ENCODE measurements at regions not wholly inside any gene's neighbourhood (a gene's known extent, or its start where the extent isn't known, plus 50 kb on each side); places are given as distances from the start of the nearest gene placed in this dataset.

- DNase-seq: no peak
These were observed 113.2 kb downstream of the SEC61B start for GRCh38 chr9:99335280-99335679.

GRCh38 chr9:99336005-99336404, 113.9 kb downstream of the SEC61B start:
- DNase-seq: no peak

- DNase-seq: no peak
These were observed 114.4 kb downstream of the SEC61B start for GRCh38 chr9:99336531-99336930.

- DNase-seq: no peak
These were observed 118.2 kb downstream of the SEC61B start for GRCh38 chr9:99340281-99340680.

GRCh38 chr9:99341686-99342085, 119.6 kb downstream of the SEC61B start:
- DNase-seq: no peak

- no peak for DNase-seq
These were observed 123.4 kb downstream of the SEC61B start for GRCh38 chr9:99345451-99345850.

GRCh38 chr9:99345942-99346341, 123.9 kb downstream of the SEC61B start:
- no peak for DNase-seq

GRCh38 chr9:99347568-99347967, 125.5 kb downstream of the SEC61B start:
- DNase-seq: no peak

- no peak for DNase-seq
These were observed 126.2 kb downstream of the SEC61B start for GRCh38 chr9:99348289-99348688.

- no peak for DNase-seq
These were observed 127.8 kb downstream of the SEC61B start for GRCh38 chr9:99349870-99350269.

GRCh38 chr9:99350461-99350860, 128.4 kb downstream of the SEC61B start:
- no peak for DNase-seq

- DNase-seq: no peak
These were observed 129.6 kb downstream of the SEC61B start for GRCh38 chr9:99351647-99352046.

GRCh38 chr9:99352826-99353225, 130.7 kb downstream of the SEC61B start:
- no peak for DNase-seq

GRCh38 chr9:99353408-99353807, 131.3 kb downstream of the SEC61B start:
- no peak for DNase-seq

- DNase-seq: no peak
These were observed 132.0 kb downstream of the SEC61B start for GRCh38 chr9:99354104-99354503.

GRCh38 chr9:99356512-99356971, 134.5 kb downstream of the SEC61B start:
- no peak for DNase-seq

GRCh38 chr9:99357575-99357974, 135.5 kb downstream of the SEC61B start:
- DNase-seq: no peak

GRCh38 chr9:99358668-99359067, 136.6 kb downstream of the SEC61B start:
- no peak for DNase-seq

- DNase-seq: no peak
These were observed 137.3 kb downstream of the SEC61B start for GRCh38 chr9:99359336-99359735.

GRCh38 chr9:99360026-99360425, 137.9 kb downstream of the SEC61B start:
- no peak for DNase-seq

GRCh38 chr9:99361817-99362216, 139.7 kb downstream of the SEC61B start:
- no peak for DNase-seq

- no peak for DNase-seq
These were observed 140.2 kb downstream of the SEC61B start for GRCh38 chr9:99362321-99362720.

- DNase-seq: no peak
These were observed 141.4 kb downstream of the SEC61B start for GRCh38 chr9:99363509-99363908.

- no peak for DNase-seq
These were observed 143.3 kb downstream of the SEC61B start for GRCh38 chr9:99365233-99365980.

GRCh38 chr9:99366183-99366582, 144.1 kb downstream of the SEC61B start:
- DNase-seq: no peak

All from activated naive CD4-positive, alpha-beta T cell (primary cell).